ENCODE measurements at regions not wholly inside any gene's neighbourhood (a gene's known extent, or its start where the extent isn't known, plus 50 kb on each side); places are given as distances from the start of the nearest gene placed in this dataset.

DNA sequence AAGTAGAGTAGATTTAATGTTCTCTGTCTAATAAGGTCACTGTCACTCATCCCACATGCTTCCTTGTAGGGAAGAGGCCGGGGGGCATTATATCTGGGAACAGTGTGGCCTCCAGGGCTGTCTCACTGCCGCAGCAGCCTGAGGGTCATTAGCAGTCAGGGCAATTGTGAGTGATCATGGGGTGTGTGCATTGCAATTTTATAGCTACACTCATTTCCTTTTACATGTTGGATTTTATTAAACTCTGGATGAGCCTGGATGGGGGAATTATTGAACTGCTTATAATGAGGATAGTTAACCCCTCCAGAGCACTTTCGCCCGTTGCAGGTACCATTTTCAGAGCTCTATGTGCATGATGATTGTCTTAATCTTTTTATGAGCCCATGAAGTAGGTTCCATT lies 60.9 kb upstream of the DISP3 start:
- Histone ChIP-seq H3K36me3 (no peaks in the 10 kb centered on the region), H3K27me3 (peaks cover 85% of the 10 kb centered on the region), H3K4me1 (no peaks in the 10 kb centered on the region), H3K4me3 (no peak overlapping the region), H3K27ac (no peak overlapping the region), H3K9me3 (no peaks in the 10 kb centered on the region)
- TF ChIP-seq POLR2AphosphoS5 (IDR thresholded peaks at IDR 0.05) (no peak), EP300 (IDR thresholded peaks at IDR 0.05) (no peak), POLR2A (IDR thresholded peaks at IDR 0.05) (no peak)
- TF ChIP-seq, protein P1, sequence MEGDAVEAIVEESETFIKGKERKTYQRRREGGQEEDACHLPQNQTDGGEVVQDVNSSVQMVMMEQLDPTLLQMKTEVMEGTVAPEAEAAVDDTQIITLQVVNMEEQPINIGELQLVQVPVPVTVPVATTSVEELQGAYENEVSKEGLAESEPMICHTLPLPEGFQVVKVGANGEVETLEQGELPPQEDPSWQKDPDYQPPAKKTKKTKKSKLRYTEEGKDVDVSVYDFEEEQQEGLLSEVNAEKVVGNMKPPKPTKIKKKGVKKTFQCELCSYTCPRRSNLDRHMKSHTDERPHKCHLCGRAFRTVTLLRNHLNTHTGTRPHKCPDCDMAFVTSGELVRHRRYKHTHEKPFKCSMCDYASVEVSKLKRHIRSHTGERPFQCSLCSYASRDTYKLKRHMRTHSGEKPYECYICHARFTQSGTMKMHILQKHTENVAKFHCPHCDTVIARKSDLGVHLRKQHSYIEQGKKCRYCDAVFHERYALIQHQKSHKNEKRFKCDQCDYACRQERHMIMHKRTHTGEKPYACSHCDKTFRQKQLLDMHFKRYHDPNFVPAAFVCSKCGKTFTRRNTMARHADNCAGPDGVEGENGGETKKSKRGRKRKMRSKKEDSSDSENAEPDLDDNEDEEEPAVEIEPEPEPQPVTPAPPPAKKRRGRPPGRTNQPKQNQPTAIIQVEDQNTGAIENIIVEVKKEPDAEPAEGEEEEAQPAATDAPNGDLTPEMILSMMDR (IDR thresholded peaks at IDR 0.05): no peak
- 75 to 100% methylated on average over 2 to 4 of the region's 4 CpGs for WGBS, 2 donors (ENCODE audit: low coverage in 1 of 2)
- no peak for ATAC-seq

GRCh38 chr1:11421443-11421842 lies 57.5 kb upstream of the DISP3 start:
- Histone ChIP-seq H3K4me3 (no peak overlapping the region), H3K27me3 (peaks cover 58% of the 10 kb centered on the region), H3K9me3 (no peaks in the 10 kb centered on the region), H3K4me1 (no peaks in the 10 kb centered on the region), H3K27ac (no peak overlapping the region), H3K36me3 (no peaks in the 10 kb centered on the region)
- TF ChIP-seq POLR2AphosphoS5 (IDR thresholded peaks at IDR 0.05) (no peak), POLR2A (IDR thresholded peaks at IDR 0.05) (no peak), EP300 (IDR thresholded peaks at IDR 0.05) (no peak)
- TF ChIP-seq, protein P1 (IDR thresholded peaks at IDR 0.05): no peak
- 85 to 87% methylated on average over 8 of the region's 8 CpGs for WGBS, 2 donors (ENCODE audit: low coverage in 1 of 2)
- no peak for ATAC-seq

GRCh38 chr1:11422686-11423085 lies 56.3 kb upstream of the DISP3 start:
- TF ChIP-seq POLR2AphosphoS5 (IDR thresholded peaks at IDR 0.05) (no peak), EP300 (IDR thresholded peaks at IDR 0.05) (no peak), POLR2A (IDR thresholded peaks at IDR 0.05) (no peak)
- TF ChIP-seq, protein P1 (IDR thresholded peaks at IDR 0.05): no peak
- no peak for ATAC-seq
- 67% methylated on average over 7 of the region's 9 CpGs; no CpG with 5 or more reads in 1 of the 2 donors for WGBS, 2 donors (ENCODE audit: low coverage in 1 of 2)
- Histone ChIP-seq H3K9me3 (no peaks in the 10 kb centered on the region), H3K27ac (no peak overlapping the region), H3K27me3 (peaks cover 45% of the 10 kb centered on the region), H3K4me1 (no peaks in the 10 kb centered on the region), H3K4me3 (no peak overlapping the region), H3K36me3 (no peaks in the 10 kb centered on the region)

DNA sequence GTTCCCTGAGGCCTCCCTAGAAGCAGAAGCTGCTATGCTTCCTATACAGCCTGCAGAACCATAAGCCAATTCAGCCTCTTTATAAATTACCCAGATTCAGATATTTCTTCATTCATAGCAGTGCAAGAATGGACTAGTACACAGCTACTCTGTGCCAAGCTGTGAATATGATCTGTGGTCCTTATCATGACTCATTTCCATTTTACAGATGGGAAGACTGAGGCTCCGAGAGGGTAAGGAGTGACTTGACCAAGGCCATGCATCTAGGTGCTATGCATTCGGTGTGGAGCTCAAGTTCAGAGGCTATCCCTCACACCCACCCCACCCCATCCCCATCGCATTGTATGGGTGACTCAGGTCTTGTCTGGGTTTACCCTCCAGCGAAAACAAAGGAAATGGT lies 52.3 kb upstream of the DISP3 start:
- H3K27me3 ChIP-seq: peaks cover 27% of the 10 kb centered on the region
- no peaks in the 10 kb centered on the region for H3K9me3 ChIP-seq
- H3K27ac ChIP-seq: no peak overlapping the region
- no peaks in the 10 kb centered on the region for H3K36me3 ChIP-seq
- no peak overlapping the region for H3K4me3 ChIP-seq
- no peak for ATAC-seq
- no peaks in the 10 kb centered on the region for H3K4me1 ChIP-seq
- WGBS, 2 donors (ENCODE audit: low coverage in 1 of 2): 67 to 88% methylated on average over 1 to 3 of the region's 4 CpGs
- TF ChIP-seq, protein P1 (IDR thresholded peaks at IDR 0.05): no peak
- no peak for TF ChIP-seq EP300 (IDR thresholded peaks at IDR 0.05)
- TF ChIP-seq POLR2AphosphoS5 (IDR thresholded peaks at IDR 0.05): no peak
- no peak for TF ChIP-seq POLR2A (IDR thresholded peaks at IDR 0.05)

DNA sequence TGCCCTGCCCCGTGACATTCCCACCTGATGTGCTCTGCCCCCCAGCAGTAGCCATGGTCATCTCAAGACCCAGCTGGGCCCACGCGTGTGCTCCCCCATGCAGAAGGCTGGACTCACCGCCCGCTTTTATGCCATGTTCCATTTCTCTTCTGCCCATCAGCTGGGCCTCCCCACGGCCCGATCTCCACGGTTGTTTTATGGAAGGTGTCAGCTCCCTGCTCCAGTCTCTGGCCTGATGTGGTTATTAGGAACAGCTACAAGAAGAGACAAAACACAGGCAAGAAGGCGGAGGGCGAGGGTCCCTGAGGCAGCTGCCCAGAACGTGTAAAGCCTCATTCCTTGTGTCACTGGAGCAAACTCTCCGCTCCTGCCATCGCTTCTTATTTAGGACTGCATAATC lies 50.2 kb upstream of the DISP3 start:
- WGBS, 2 donors (ENCODE audit: low coverage in 1 of 2): 80% methylated on average over 10 to 13 of the region's 13 CpGs
- TF ChIP-seq POLR2AphosphoS5 (IDR thresholded peaks at IDR 0.05): no peak
- TF ChIP-seq, protein P1 (IDR thresholded peaks at IDR 0.05): no peak
- TF ChIP-seq POLR2A (IDR thresholded peaks at IDR 0.05): no peak
- TF ChIP-seq EP300 (IDR thresholded peaks at IDR 0.05): no peak
- Histone ChIP-seq H3K4me3 (no peak overlapping the region), H3K27me3 (peaks cover 39% of the 10 kb centered on the region), H3K4me1 (no peaks in the 10 kb centered on the region), H3K9me3 (no peaks in the 10 kb centered on the region), H3K27ac (no peak overlapping the region), H3K36me3 (no peaks in the 10 kb centered on the region)
- no peak for ATAC-seq
